HG03175 (cell line): ENCODE measurements at regions not wholly inside any gene's neighbourhood (a gene's known extent, or its start where the extent isn't known, plus 50 kb on each side); places are given as distances from the start of the nearest gene placed in this dataset.
"Not testable (repeated sequence)": the region's sequence is repeated elsewhere in the genome, so short reads cannot be mapped to it uniquely, and the experiment has no call there.

Experiments used
- ATAC-seq: cut with Tn5 transposase; IDR thresholded peaks from one replicate; pipeline ENCODE4 v1.9.1; 2021; ENCODE audit warnings: mild to moderate bottlenecking, moderate library complexity; ENCODE audit not compliant: unreplicated experiment

DNA sequence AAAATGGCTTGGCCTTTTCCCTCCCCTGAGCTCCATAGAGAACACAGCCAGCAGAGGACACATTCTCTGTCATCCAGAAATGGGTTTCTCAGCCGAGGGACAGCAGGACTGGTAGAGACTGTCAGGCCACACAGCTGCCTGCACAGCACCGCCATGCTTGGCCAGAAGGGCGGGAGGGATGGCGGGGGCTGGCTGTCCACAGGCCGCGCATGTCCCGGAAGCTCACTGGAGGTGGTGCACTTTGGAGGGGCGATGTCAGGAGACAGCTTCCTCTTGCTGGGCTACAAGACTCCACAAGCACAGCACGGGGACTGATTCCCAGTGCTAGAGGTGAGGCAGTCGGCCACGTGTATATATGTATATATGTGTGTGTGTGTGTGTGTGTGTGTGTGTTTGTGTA lies 125.3 kb downstream of the GOLGA6L4 start:
- ATAC-seq, result not testable (repeated sequence)

DNA sequence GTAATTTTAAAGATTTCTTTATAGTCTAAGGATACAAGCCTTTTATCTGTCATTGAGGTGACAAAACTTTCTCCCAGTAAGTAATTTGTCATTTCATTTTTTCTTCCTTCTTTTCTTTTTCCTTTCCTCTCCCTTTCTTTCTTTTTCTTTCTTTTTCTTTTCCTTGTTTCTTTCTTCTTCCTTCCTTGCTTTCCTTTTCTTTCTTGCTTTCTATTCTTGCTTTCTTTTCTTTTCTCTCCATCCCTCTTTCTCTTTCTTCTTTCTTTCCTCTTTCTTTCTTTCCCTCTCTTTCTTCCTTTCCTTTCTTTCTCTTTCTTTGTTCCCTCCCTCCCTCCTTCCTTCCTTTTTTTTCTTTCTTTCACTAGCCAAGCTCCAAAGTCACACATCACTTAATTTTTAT lies 148.8 kb downstream of the GOLGA6L4 start:
- not testable (repeated sequence) for ATAC-seq

DNA sequence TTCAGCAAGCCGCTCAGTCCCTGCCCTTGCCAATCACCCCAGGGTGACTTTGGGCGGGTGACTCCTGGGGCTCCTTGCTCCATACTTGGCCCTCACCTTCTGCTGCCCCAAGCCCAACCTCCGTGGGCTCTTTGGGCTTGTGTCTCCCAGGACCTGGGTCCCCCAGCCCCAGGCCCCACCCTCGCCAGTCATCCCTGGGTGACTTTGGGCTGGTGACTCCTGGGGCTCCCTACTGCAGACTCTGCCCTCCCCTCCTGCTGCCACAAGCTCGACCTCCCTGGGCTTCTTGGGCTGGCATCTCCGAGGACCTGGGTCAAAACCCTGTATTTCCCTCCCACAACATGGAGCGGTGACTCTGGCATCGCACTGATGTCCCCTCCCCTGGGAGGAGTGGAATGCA lies 151.5 kb downstream of the GOLGA6L4 start:
- no peak for ATAC-seq

DNA sequence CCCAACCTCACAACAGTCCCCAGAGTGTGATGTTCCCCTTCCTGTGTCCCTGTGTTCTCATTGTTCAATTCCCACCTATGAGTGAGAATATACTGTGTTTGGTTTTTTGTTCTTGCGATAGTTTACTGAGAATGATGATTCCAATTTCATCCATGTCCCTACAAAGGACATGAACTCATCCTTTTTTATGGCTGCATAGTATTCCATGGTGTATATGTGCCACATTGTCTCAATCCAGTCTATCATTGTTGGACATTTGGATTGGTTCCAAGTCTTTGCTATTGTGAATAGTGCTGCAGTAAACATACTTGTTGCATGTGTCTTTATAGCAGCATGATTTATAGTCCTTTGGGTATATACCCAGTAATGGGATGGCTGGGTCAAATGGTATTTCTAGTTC lies 152.6 kb downstream of the GOLGA6L4 start:
- not testable (repeated sequence) for ATAC-seq

DNA sequence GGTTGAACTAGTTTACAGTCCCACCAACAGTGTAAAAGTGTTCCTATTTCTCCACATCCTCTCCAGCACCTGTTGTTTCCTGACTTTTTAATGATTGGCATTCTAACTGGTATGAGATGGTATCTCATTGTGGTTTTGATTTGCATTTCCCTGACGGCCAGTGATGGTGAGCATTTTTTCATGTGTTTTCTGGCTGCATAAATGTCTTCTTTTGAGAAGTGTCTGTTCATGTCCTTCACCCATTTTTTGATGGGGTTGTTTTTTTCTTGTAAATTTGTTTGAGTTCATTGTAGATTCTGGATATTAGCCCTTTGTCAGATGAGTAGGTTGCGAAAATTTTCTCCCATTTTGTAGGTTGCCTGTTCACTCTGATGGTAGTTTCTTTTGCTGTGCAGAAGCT lies 153.1 kb downstream of the GOLGA6L4 start:
- not testable (repeated sequence) for ATAC-seq

DNA sequence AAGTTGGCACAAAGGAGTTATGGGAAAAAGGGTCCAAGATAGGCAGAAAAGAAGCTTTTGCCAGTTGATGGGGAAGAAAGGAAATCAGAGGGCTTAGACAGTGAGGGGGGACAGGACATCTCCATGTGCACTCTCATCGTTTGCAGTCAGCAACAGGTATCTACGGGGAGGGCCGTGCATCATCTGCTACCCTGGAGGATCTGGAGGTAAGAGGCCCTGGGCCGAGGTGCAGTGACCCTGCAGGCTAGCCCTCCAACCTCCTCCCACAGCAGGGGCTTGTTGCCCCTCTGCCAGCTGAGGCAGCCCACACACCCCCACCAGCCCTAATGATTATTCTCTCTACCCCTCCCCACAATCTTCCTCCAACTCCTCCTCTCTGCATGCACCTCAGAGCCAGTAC lies 154.8 kb downstream of the GOLGA6L4 start:
- ATAC-seq, result not testable (repeated sequence)

DNA sequence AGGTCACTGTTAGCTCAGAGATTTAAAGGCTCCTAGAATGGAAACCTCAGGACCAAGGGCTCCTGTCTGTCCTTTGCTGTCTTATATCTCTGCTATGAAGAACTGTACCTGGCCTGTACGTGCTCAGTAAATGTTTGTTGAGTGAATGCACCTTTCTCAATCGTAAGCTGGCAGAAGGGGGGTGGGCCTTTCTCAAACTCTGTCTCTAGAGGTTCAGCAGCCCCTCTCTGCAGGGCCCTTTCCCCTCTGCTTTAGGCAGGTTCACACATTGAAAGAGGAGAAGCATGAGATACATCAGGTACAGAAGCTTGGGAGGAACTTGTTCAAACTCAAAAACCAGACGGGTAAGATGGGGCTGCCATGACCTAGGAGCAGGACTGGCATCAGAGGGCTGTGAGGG lies 155.6 kb downstream of the GOLGA6L4 start:
- ATAC-seq, result no peak

DNA sequence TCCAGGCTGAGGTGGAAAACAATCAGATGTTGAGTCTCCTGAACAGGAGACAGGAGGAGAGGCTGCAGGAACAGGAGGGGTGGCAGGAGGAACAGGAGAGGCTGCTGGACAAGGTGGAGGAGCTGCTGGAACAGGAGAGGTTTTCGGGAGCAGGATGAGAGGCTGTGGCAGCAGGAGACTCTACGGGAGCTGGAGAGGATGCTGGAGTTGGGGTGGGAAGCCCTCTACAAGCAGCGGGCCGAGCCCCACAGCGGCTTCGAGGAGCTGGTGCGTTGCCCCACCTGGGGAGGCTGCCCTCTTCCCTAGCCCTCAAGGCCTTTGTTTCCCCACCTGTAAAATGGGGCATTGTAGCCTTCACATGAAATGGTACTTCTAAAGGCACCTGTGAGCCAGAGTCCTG lies 156.4 kb downstream of the GOLGA6L4 start:
- ATAC-seq, result not testable (repeated sequence)

DNA sequence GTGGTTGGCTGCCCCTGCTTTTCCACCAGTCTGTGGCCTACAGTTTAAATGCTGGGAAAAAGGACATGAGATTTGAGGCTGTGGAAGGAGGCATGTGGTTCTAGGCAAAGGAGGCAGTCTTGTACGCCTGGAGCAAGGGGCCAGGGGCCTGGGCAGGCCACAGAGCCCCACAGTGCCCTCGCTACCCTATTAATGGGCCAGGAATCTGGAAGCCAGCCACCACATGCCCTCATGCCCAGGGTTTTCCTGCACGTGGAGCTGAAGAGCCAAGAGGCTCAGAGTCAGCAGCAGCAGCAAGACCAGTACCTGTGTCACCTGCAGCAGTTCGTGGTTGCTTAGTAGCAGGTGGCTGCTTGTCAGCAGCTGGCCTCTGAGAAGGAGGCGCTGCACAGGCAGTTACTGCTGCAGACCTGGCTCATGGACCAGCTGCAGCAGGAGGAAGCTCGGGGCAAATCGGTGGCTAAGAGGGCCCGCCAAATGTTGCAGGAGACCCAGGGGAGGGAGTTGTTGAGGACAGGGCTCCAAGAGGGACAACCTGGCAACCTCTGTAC lies 157.9 kb downstream of the GOLGA6L4 start:
- not testable (repeated sequence) for ATAC-seq

DNA sequence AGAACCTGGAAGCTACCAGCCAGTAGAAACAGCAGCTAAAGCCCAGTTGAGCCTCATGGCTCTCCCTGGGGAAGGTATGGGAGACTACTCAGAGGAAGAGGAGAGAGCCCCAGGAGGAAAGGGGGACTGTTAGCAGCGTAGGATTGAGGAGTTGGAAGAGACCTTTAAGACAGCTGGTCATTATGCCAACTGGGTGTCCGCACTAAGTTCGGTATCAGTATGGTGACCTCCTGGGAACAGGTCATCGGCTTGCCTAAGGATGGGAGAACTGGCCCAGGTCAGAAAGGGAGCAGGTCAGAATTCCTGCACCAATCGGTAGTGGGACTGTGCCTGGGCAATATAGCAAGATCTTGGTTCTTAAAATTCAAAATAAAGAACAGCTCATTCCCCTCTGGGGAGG lies 158.4 kb downstream of the GOLGA6L4 start:
- not testable (repeated sequence) for ATAC-seq

DNA sequence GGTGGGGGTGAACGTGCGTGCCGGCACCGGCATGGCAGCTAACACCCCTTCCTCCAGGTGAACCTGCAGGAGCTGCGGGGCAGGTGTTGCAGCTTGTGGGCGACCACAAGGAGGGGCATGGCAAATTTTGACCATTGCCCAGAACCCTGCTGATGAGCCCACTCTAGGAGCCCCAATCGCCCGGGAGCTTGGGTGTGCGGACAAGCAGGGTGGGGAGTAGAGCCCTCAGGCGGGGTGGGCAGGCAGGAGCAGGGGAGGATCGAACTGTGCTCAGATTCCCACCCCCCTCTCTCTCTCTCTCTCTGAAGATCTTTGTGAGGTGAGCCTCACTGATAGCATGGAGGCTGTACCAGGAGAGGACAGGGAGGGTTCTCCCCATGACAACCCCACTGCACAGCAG lies 159.8 kb downstream of the GOLGA6L4 start:
- not testable (repeated sequence) for ATAC-seq

DNA sequence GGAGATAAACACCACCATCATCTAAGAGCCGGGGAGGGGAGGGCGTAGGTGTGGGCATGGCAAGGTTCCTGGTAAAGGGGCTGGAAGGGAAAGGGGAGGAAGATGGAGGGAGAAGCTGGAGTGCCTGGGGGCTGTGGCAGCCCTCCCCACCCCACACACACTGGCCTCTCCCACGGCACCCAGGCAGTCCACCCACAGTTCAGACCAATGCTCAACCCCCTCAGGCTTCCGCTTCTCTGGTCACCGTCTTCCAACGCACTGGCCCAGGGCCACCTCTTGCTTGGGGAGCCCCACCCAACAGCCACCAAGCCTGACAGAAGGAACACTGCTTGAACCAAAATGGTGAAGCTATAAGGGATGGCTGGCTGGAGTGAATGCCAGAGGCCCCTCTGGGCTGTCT lies 160.3 kb downstream of the GOLGA6L4 start:
- not testable (repeated sequence) for ATAC-seq

DNA sequence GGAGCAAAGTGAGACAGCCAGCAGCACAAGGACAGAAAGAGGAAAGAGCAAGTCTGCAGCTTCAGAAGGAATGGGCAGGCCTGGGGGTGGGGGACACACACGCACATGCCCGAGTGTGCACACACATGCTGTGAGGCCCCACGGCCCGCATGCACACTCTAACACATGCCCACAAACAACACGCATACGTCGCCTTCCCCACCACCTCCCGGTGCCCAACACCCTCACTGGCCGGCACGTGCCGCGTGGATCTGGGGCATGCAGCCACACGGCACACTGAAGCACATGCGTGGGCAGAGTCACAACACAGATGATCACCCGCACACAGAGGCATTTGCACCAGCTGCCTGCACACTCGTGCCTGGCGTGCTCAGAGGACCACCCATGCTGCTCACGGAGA lies 161.5 kb downstream of the GOLGA6L4 start:
- ATAC-seq, result not testable (repeated sequence)

DNA sequence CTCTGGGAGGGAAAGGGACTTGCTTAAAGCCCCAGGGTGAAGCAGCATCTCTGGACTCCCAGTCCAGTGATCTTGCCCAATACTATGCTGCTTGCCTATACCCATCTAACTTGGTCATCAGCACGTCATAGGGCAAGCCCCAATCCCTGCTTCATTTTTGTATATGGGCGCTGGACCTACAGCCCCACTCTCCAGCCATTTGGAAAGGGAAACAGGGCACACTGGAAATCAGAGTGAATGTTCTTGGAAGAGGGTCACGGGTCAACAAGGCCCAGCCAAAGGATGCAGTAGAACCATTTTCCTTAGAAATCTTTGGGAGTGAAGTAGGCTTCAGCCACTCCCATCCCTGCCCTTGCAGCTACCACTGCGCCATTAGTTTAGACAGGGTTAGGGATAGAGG lies 162.5 kb downstream of the GOLGA6L4 start:
- ATAC-seq, result not testable (repeated sequence)

DNA sequence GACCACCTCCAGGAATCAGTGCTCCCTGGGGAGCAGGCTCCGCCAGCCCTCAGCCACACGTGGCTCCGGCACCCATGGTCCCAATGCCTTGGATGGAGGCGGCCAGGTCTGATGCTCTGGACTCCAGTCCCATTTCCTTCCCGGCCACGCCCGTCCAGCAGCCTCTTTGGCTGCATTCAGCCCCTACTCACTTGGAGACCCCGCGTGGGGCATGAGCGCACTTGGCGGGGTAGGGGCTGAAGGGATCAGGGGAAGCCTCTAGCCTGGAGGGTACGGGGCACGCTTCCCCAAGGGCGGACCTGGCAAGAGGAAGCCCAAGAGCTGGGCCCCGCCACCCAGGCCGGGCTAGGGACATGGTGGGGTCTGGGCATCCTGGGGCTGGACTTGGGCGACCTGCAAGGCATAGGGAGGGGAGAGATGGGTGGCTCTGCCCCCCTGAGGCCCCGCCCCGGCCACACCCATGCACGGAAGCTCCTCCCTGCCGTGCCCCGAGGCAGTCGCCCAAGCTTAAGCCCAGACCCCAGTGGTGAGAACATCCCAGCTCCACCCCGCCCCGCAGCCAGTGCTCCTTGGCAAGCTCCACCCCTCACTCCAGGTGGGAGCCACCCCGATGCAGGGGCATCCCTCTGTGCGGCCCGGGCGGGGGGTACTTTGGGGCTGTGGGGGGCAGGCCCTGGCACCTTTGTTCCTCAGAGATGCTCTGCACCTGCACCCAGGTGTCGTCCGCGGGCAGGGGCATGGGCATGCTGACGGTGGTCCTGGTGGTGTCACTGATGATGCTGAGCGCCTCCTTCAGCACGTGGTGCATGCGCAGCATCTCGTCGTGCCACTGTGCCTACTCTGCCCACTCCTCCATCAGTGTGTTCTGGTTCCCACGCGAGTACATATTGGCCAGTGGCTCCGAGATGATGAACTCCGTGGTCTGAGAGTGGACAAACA lies 163.5 kb downstream of the GOLGA6L4 start:
- no peak for ATAC-seq

DNA sequence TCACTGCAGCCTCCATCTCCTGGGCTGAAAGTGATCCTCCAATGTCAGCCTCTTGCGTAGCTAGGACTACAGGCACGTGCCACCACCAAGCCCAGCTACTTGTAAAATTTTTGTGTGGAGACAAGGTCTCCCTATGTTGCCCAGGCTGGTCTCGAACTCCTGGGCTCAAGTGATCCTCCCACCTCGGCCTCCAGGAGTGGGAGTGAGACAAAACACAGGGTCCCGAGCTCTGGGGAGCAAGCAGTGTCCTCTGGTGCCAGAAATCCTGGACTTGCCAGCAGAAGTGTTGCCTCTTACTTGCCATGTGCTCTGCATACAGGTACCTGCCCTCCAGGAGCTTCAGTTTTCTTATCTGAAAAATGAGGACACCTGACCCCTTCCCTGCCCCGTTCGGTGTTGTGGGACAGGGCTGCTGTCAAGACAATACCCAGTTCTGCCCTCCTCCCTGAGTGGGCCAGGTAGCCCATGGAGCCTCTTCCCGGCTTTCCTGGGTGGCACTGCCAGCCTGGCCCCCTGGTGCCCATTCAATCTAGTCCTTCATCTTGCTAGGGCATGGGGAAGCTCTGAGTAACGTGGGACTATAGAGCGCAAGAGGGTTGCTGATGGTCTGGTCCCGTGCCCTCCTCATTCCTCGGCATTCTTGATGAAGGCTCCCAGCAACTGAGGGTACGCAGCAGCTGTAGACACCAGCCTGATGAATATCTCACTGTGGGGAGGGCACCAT lies 164.6 kb downstream of the GOLGA6L4 start:
- ATAC-seq, result no peak

DNA sequence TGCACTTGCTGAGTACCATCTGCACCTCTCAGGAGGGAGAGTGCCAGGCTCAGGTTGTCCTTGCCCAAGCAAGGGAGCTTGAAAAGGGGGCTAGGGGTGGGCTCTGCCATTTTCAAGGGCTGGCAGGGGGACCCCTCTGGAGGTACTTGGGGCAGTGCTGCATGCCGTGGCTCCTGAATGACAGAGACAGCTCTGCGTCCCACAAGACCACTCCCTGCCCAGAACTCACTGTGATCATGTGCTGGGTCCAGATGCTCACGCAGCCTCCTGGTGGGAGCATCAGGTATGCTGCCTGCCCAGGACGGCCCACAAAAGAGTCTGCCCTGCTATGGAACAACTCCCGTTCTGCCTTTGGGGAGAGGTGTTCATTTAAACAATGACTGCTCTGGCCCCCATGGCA lies 165.2 kb downstream of the GOLGA6L4 start:
- no peak for ATAC-seq

DNA sequence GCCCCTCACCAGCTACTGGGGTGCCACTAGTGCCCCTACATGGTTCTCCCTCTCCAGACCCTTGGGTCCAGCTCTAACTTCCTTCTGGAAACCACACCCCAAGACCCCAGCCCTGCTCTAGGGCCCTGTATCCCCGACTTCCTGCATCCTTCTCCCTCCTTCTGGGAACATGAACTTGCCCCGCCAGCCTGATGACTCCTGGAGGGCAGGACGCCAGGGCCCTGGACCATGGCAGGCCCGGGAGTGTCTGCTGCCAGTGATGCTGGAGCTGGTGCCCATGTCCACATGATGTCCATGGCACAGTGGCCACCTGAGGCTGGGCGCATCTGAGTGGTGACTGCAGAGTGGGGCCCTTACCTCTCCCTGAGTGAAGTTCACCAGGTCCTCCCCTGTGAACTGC lies 165.9 kb downstream of the GOLGA6L4 start:
- not testable (repeated sequence) for ATAC-seq

DNA sequence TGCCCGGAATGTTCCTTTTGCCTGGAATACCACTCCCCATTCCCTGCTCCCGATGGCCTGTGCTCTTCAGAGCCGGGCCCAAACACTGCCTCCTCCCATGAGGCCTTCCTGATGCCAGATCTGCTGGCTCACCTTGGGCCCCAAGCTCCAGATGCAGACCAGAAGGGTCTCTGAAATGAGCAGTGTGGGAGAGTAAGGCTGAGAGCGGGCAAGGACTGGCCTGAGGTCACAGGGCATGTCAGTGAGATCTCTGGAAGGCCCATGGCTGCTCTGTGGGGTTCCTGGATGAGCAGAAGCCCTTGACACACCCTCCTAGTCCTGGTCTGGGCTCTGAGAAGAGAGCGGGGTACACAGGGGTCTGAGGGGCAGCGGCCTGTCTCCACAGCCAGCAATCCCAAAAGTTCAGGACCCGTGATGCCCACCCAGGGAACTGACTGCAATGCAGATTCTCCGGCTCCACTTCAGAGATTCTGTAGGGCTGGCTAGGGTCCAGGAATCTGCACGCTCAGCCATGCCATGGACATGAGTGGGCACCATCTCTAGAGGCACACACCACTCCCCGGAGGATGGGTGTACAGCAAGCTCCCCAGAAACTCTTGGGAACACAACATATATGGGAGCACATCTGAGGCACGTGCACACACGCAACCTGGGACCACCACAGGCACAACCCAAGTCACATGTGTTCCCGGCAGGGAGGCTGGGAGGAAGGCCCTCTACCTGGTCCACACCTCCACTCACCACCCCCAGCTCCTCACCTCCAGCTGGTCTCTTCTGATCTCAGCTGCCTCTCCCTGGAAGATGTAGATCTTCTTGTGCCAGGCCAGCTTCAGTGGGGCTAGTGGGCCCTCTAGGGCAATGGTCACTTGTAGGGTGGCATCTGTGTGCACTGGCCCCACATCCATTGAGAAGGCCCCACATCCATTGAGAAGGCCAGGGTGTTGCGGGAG lies 166.6 kb downstream of the GOLGA6L4 start:
- not testable (repeated sequence) for ATAC-seq

DNA sequence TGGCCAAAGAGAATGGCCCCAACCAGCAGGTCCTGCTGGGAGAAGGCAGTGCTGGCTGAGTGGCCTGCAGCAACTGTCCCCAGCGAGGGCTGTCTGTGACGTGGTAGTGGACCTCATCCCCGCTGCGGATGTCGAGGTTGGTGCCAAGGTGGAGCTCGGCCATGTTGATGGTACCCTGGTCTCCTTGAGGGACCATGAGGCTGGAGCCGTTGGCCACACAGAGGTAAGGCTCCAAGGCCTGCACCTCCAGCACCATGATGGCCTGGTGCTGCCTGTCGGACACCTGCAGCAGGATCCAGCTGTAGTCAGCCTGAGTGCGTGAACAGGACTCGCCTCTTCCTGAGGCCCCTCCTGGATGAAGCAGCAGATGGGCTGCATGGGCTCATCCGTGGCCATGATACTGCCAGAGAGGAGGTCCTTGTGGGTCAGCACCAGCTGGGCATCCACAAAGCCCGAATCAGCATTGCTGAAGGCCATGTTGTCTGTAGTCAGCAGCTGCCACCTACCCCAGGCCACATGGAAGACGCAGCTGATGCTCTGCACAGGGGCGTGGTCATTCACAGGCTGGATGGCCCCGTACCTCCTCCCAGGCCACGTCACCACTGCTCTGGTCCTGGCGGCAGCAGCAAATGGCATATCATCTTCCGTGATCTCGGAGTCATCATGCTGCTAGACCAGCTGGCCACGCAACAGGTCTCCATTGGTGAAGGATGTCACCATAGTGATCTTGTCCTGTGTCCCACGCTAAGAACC lies 167.5 kb downstream of the GOLGA6L4 start:
- no peak for ATAC-seq
